ENCODE measurements at regions not wholly inside any gene's neighbourhood (a gene's known extent, or its start where the extent isn't known, plus 50 kb on each side); places are given as distances from the start of the nearest gene placed in this dataset.

GRCh38 chr1:168381850-168382249 lies 101.2 kb downstream of the TBX19 start:
- DNase-seq: no peak

- DNase-seq: no peak
These were observed 100.3 kb downstream of the TBX19 start for GRCh38 chr1:168380945-168381344.

- no peak for DNase-seq
These were observed 98.6 kb downstream of the TBX19 start for GRCh38 chr1:168379104-168379860.

- DNase-seq: no peak
These were observed 95.1 kb downstream of the TBX19 start for GRCh38 chr1:168375566-168376300.

GRCh38 chr1:168374566-168374965 lies 93.9 kb downstream of the TBX19 start:
- no peak for DNase-seq

GRCh38 chr1:168373869-168374268 lies 93.2 kb downstream of the TBX19 start:
- DNase-seq: no peak

GRCh38 chr1:168372861-168373371 lies 92.2 kb downstream of the TBX19 start:
- DNase-seq: no peak

- DNase-seq: no peak
These were observed 91.6 kb downstream of the TBX19 start for GRCh38 chr1:168372307-168372706.

- no peak for DNase-seq
These were observed 90.8 kb downstream of the TBX19 start for GRCh38 chr1:168371477-168371876.

GRCh38 chr1:168370586-168370985 lies 89.9 kb downstream of the TBX19 start:
- DNase-seq: no peak

GRCh38 chr1:168369655-168370054 lies 89.0 kb downstream of the TBX19 start:
- no peak for DNase-seq

GRCh38 chr1:168368131-168368530 lies 87.5 kb downstream of the TBX19 start:
- no peak for DNase-seq

GRCh38 chr1:168365719-168366479 lies 85.2 kb downstream of the TBX19 start:
- peak; percentile 29 for DNase-seq

Measured in activated CD4-positive, alpha-beta T cell treated with anti-CD3 and anti-CD28 coated beads, Interleukin-2, amount 50 U/mL, for 16 hours (primary cell).